Activated CD8-positive, alpha-beta memory T cell treated with anti-CD3 and anti-CD28 coated beads for 36 hours (primary cell): ENCODE measurements at regions not wholly inside any gene's neighbourhood (a gene's known extent, or its start where the extent isn't known, plus 50 kb on each side); places are given as distances from the start of the nearest gene placed in this dataset.
"Not testable (repeated sequence)": the region's sequence is repeated elsewhere in the genome, so short reads cannot be mapped to it uniquely, and the experiment has no call there.

Experiments
- CTCF ChIA-PET: fragments of 350-600 bp; sonication (Branson Sonifier 250); formaldehyde crosslinking; loops from one replicate; lab custom pipeline; 2021; ENCODE audit warnings: antibody characterized with exemption; lab: Charles Lee
- POLR2A ChIA-PET: fragments of 350-600 bp; sonication (Branson Sonifier 250); formaldehyde crosslinking; loops from one replicate; lab custom pipeline; 2021; ENCODE audit warnings: antibody characterized with exemption; lab: Charles Lee

DNA sequence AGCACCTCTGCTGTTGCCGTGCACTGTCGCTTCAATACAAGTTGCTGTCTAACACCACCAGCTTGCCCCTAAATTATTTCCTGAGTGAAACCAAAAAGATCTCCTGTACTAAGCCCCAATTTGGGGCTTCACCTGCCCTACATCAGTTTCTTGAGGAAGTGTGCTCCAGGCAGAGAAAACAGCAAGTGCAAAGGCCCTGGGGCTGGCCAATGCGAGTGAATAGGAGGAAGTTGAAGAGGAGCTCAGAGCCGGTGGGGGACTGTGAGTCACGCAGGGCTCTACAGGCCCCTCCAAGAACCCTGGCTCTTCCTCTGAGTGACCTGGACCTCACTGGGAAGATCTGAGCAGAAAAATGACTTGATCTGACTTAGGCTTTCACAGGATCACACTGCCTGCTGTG, 117.2 kb downstream of the IPO8 start:
- ChIA-PET CTCF (no interaction called here), POLR2A (no interaction called here)

GRCh38 chr12:30573145-30573544, 122.5 kb downstream of the IPO8 start:
- ChIA-PET POLR2A (no interaction called here), CTCF (interaction anchor here (0.7 kb wide), 1 partner anchor 9 kb away, joined by 4 read pairs; no protein-coding TSS in a partner anchor)

GRCh38 chr12:30570211-30570890, 125.3 kb downstream of the IPO8 start:
- POLR2A ChIA-PET: no interaction called here
- CTCF ChIA-PET: no interaction called here

GRCh38 chr12:30569426-30569825, 126.2 kb downstream of the IPO8 start:
- ChIA-PET CTCF (no interaction called here), POLR2A (no interaction called here)

- ChIA-PET POLR2A (no interaction called here), CTCF (no interaction called here)
These were observed 127.2 kb downstream of the IPO8 start for GRCh38 chr12:30568453-30568852.

GRCh38 chr12:30567082-30567481, 128.6 kb downstream of the IPO8 start:
- CTCF ChIA-PET: no interaction called here

GRCh38 chr12:30564394-30564793, 131.3 kb downstream of the IPO8 start:
- CTCF ChIA-PET: no interaction called here
- POLR2A ChIA-PET: no interaction called here

More at GRCh38 chr12:30567082-30567481, 128.6 kb downstream of the IPO8 start:
- POLR2A ChIA-PET: no interaction called here

DNA sequence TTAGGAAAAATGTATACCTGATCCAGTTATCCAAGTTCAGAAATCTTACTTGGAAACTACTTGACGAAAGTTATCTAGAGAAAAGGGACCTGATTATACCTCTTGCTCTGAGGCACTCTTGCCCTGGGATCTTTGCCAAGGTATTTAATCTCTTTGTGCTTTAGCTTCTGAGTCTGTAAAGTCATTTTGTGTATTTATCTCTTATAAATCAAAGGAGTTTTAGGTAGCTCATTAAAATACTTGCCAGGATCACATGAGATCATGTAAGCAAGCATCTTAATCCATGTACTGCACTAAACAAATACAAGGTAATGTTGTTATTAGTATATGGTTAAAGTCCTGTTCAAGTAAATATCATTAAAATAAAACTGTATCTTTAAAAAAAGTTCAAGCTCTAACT, 147.5 kb downstream of the IPO8 start:
- POLR2A ChIA-PET: no interaction called here
- CTCF ChIA-PET: no interaction called here

GRCh38 chr12:30546121-30546520, 149.5 kb downstream of the IPO8 start:
- POLR2A ChIA-PET: no interaction called here
- CTCF ChIA-PET: no interaction called here

- POLR2A ChIA-PET, CTCF ChIA-PET: not testable (repeated sequence)
These were observed 151.0 kb downstream of the IPO8 start for GRCh38 chr12:30544704-30545103.

DNA sequence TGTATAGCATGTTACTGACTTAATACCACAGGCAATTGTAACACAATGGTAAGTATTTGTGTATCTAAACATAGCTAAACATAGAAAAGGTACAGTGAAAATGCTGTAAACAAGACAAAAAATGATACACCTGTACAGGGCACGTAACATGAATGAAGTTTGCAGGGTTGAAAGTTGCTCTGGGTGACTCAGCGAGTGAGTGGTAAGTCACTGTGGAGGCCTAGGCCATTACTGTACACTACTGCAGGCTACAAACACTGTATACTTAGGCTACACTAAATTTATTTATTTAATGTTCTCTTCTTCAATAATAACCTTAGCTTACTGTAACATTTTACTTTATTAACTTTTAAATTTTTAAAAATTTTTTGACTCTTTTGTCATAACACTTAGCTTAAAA, 158.4 kb downstream of the IPO8 start:
- ChIA-PET CTCF (no interaction called here), POLR2A (no interaction called here)

DNA sequence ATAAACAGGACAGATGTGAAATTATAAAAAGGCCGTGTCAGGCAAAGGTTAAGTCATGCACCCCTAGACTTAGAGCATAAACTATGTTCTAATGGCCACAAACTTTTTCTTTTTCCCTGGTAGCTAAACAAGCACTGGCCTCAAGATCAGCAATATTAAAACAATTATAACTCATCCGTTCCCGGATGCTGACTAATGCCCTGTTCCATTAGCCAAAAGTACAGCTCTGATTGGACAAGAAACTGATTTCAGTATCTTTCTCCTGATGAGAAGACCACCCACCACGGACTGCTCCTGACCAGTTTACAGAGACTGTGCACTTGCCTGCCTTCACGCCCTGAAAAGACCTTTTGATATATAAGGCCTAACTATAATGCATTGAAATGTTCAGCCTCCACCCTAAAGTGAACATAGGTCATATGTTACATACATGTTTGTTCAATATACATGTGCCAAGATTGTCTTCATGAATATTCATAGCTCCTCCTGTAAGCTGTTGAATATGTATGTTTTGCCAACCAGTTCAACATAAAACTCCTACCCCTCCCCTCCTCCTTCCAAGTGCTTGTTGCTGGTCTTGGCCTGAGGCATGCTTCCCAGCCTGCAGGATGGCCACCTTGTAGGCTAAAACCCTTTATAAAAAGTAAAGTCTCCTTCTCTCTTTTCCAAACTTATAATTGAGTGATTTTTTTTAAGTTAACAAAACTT, 162.0 kb downstream of the IPO8 start:
- ChIA-PET CTCF (interaction anchor here (0.6 to 0.9 kb wide), 2 partner anchors 272 to 298 kb away, joined by 3 to 4 read pairs; no protein-coding TSS in a partner anchor), POLR2A (no interaction called here)

DNA sequence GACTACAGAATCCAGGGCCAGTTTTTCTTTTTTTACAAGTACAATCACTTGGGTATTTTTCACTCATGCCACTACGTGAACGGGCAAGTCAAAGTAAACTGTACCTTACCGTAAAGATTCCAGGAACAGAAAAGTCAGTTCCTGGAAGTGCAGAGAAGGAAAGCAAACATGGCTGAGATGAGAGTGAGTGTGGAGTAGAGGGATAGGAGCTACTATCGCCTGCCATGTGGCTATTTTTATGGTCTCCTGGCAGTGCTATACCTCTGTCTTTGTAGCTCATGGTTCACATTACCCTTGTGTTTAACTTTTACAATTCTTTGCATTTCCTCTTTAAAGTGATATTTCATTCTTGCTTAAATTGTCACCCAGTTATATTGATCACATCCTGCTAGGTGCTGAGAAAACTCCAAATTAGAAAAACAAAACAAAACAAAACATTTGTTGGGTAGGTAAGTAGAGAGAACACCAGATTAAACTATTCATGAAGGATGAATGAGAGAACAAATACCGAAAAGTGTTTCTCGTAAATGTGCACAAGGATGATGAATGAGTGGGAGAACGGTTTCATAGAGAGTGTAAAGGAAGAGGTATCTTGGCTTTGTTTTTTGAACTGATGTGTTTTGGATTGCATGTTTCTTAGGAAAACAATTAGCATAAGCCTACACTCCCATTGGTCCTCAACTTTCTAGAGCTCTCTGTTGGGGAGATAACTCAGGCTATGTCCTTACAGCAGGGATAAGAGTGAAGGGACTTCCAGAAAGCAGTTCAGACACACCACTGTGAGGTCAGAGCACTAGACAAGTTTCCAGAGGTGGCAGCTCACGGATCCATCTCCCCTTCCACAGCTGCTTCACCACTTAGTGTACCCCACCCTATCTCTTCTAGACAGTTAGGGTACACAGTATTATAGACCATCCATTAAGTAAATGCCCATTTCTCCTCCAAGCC, 163.7 kb downstream of the IPO8 start:
- ChIA-PET POLR2A (interaction anchor here (0.5 kb wide), 1 partner anchor 128 kb away, joined by 5 read pairs; no protein-coding TSS in a partner anchor), CTCF (no interaction called here)

- POLR2A ChIA-PET: no interaction called here
These were observed 166.0 kb downstream of the IPO8 start for GRCh38 chr12:30529489-30530269.

DNA sequence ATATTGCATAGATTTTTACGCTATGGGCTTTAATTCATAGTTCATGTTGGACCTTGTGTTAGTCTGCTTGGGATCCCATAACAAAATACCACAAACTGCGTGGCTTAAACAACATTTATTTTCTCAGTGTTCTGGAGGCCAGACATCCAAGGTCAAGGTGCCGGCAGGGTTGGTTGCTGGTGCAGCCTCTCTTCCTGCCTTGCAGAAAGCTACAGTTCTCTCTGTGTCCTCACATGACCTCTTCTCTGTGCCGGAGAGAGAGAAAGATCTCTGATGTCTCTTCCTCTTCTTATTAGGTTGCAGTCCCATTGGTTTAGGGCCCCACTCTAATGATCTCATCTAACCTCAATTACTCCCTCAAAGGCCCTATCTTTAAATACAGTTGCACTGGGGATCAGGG, 170.5 kb downstream of the IPO8 start:
- CTCF ChIA-PET: no interaction called here
- POLR2A ChIA-PET: no interaction called here

More at GRCh38 chr12:30529489-30530269, 166.0 kb downstream of the IPO8 start:
- CTCF ChIA-PET: no interaction called here

DNA sequence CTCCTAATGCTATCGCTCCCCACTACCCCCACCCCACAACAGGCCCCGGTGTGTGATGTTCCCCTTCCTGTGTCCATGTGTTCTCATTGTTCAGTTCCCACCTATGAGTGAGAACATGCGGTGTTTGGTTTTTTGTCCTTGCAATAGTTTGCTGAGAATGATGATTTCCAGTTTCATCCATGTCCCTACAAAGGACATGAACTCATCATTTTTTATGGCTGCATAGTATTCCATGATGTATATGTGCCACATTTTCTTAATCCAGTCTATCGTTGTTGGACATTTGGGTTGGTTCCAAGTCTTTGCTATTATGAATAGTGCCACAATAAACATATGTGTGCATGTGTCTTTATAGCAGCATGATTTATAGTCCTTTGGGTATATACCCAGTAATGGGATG, 175.4 kb downstream of the IPO8 start:
- POLR2A ChIA-PET, CTCF ChIA-PET: not testable (repeated sequence)

DNA sequence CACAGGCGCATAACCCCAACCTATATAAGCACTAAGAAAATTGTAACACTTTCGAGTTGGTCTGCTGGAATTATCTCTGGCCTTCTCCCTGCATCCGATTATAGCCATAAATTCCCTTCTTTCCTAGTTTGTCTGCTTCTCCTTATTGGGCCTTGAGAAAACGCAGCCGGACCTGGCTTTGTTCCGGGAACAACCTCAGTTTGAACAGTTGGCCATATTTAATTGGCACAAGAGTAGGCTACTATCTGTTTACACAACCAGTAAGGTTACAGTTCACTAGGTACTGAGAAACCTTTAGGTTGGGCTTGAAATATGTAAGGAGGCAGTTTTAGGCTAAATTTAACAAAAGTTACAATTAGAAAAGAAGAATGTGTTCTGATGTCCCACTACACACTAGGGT, 176.1 kb downstream of the IPO8 start:
- ChIA-PET CTCF (no interaction called here), POLR2A (no interaction called here)

- CTCF ChIA-PET: no interaction called here
These were observed 178.3 kb downstream of the IPO8 start for GRCh38 chr12:30517320-30517719.

GRCh38 chr12:30515351-30515750, 180.3 kb downstream of the IPO8 start:
- CTCF ChIA-PET: no interaction called here
- POLR2A ChIA-PET: no interaction called here

More at GRCh38 chr12:30517320-30517719, 178.3 kb downstream of the IPO8 start:
- POLR2A ChIA-PET: no interaction called here
